Common myeloid progenitor, CD34-positive (primary cell): ENCODE measurements at regions not wholly inside any gene's neighbourhood (a gene's known extent, or its start where the extent isn't known, plus 50 kb on each side); places are given as distances from the start of the nearest gene placed in this dataset.

Experiments
- CTCF ChIA-PET: fragments of 350-600 bp; sonication (Branson Sonifier 250); formaldehyde crosslinking; loops from one replicate; lab custom pipeline; 2021; ENCODE audit warnings: antibody characterized with exemption; lab: Charles Lee
- POLR2A ChIA-PET: fragments of 350-600 bp; sonication (Branson Sonifier 250); formaldehyde crosslinking; loops from one replicate; lab custom pipeline; 2021; ENCODE audit warnings: antibody characterized with exemption; lab: Charles Lee
- DNase-seq, 3 donors: peaks; one replicate each; pipeline versions ENCODE4 v3.0.0 to v3.0.0-alpha.2; 2013
- H3K27ac ChIP-seq, 2 experiments: 1 replicate in 1 of 2; 2 replicates in 1 of 2; pipeline ENCODE4 v1.7.0; 2013; ENCODE audit warnings: inconsistent platforms in 2 of 2, low read length in 2 of 2, mild to moderate bottlenecking in 2 of 2, low read depth in 1 of 2, moderate library complexity in 1 of 2; ENCODE audit not compliant: severe bottlenecking in 2 of 2, insufficient read depth in 1 of 2, poor library complexity in 1 of 2
- H3K27me3 ChIP-seq, 5 experiments: replicated peaks in 2 of 5; 1 replicate in 3 of 5; 2 replicates in 2 of 5; pipeline versions ENCODE4 v1.6.1 to v1.7.0; 2013; ENCODE audit warnings: low read length in 4 of 5, mild to moderate bottlenecking in 2 of 5, moderate library complexity in 2 of 5, inconsistent platforms in 1 of 5; ENCODE audit not compliant: insufficient read depth in 5 of 5, control insufficient read depth in 4 of 5
- H3K36me3 ChIP-seq, 4 experiments: 1 replicate in 2 of 4; 2 replicates in 2 of 4; pipeline versions ENCODE4 v1.6.1 to v1.7.0; 2013; ENCODE audit warnings: low read length in 3 of 4, control low read depth in 1 of 4, mild to moderate bottlenecking in 1 of 4; ENCODE audit not compliant: control insufficient read depth in 4 of 4, insufficient read depth in 4 of 4
- H3K4me1 ChIP-seq, 4 experiments: 1 replicate in 3 of 4; 2 replicates in 1 of 4; pipeline versions ENCODE4 v1.6.1 to v1.7.1; 2013; ENCODE audit warnings: low read length in 3 of 4, mild to moderate bottlenecking in 3 of 4, control low read depth in 1 of 4, inconsistent platforms in 1 of 4, moderate library complexity in 1 of 4; ENCODE audit not compliant: control insufficient read depth in 4 of 4, insufficient read depth in 4 of 4; ENCODE audit errors: control extremely low read depth in 1 of 4
- H3K4me3 ChIP-seq, 7 experiments: 1 replicate in 4 of 7; 2 replicates in 3 of 7; pipeline versions ENCODE4 v1.5.1 to v1.7.0; 2013; ENCODE audit warnings: mild to moderate bottlenecking in 7 of 7, low read length in 6 of 7, moderate library complexity in 6 of 7, inconsistent platforms in 2 of 7, low read depth in 2 of 7, control low read depth in 1 of 7; ENCODE audit not compliant: insufficient read depth in 4 of 7, control insufficient read depth in 1 of 7; ENCODE audit errors: extremely low read depth in 1 of 7
- H3K9me3 ChIP-seq, 5 experiments: 1 replicate in 4 of 5; 2 replicates in 1 of 5; pipeline versions ENCODE4 v1.6.1 to v1.7.1; 2013; ENCODE audit warnings: low read length in 4 of 5, mild to moderate bottlenecking in 2 of 5, inconsistent platforms in 1 of 5, low read depth in 1 of 5, moderate library complexity in 1 of 5; ENCODE audit not compliant: control insufficient read depth in 4 of 5, insufficient read depth in 2 of 5; ENCODE audit errors: control extremely low read depth in 1 of 5
- WGBS: methylation state at CpG from one replicate; pipeline ENCODE4 v1.1.5; 2013; ENCODE audit not compliant: insufficient coverage; 5-methylcytosine and 5-hydroxymethylcytosine counted together

DNA sequence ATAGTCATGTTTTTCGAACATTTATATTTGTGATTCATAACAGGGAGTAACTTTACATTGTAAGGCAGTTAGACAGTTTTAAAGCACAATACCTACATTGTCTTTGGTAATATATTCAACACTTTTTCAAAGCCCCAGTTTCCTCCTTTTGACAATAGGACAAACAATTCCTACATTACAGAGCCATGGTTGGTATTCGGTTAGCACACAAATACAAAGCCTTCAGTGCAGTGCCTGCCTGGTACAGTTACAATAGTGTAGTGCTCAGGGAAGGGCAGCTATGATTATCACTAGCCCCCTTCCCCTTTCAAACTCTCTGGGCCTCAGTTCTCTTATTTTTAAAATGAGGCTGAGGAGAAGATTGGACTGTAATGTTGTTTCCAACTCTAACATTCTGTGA, 207.8 kb downstream of the TPBG start:
- Histone ChIP-seq H3K9me3 (peaks cover 0 to 11% (median 0%) of the 10 kb centered on the region in 5 experiments), H3K27ac (no peak overlapping the region), H3K4me1 (no peaks in the 10 kb centered on the region), H3K36me3 (no peaks in the 10 kb centered on the region), H3K4me3 (no peak overlapping the region), H3K27me3 (no peaks in the 10 kb centered on the region)
- POLR2A ChIA-PET: no interaction called here
- DNase-seq: no peak
- CTCF ChIA-PET: no interaction called here
- WGBS: 83% methylated on average over 1 of the region's 2 CpGs

DNA sequence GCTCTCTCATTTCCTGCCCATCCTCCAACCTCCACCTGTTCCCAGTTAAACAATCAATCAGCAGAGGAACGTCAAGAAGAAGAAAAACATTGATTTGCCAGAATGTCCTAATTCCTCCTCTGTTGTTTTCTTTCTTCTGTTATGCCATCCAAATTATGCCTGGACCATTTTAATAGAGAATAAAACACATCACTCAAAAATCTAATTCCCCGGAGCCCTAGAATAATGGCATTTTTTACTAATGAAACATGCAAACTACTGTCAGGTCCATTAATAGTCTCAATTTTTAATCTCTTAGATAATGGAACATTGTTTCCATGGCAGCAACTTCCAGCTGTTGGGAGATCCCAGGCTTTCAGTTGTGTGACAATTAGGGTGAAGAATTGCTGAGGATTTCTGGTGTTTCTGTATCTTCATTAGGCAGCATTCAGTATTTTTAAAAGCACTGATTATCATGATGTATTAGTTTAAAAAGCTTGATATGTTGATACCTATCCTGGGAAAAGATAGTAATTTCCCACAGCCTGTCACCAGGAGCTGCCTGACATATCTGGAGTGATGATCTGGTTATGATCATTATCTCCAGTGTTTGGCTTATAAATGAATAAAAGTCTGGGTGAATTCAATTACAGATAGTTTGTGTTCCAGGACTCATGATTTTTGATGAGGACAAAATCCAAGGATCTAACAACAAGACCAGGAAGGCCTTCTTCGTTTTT, 209.8 kb downstream of the TPBG start:
- no peak overlapping the region for H3K4me3 ChIP-seq
- peaks cover 0 to 19% (median 2%) of the 10 kb centered on the region in 5 experiments for H3K9me3 ChIP-seq
- DNase-seq: no peak
- H3K27ac ChIP-seq: no peak overlapping the region
- H3K4me1 ChIP-seq: no peaks in the 10 kb centered on the region
- H3K36me3 ChIP-seq: no peaks in the 10 kb centered on the region
- WGBS: 60% methylated on average over 2 of the region's 3 CpGs
- no peaks in the 10 kb centered on the region for H3K27me3 ChIP-seq
- ChIA-PET POLR2A (no interaction called here), CTCF (no interaction called here)

DNA sequence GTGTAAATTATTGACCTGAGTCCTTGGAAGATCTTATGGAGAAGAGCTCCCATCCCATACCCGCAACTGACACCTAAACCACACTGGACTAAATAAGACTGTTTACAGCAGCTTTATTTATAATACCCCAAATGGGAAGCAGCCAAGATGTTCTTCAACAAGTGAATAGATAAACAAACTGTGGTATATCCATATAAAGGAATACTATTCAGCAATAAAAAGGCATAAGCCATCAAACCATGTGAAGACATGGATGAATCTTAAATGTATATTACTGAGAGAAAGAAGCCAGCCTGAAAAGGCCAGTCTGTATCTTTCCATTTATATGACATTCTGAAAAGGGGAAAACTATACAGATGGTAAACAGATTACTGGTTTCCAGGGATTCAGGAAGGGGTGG, 212.7 kb downstream of the TPBG start:
- Histone ChIP-seq H3K27me3 (no peaks in the 10 kb centered on the region), H3K9me3 (peaks cover 0 to 19% (median 2%) of the 10 kb centered on the region in 5 experiments), H3K4me3 (no peak overlapping the region), H3K4me1 (no peaks in the 10 kb centered on the region), H3K27ac (no peak overlapping the region), H3K36me3 (no peaks in the 10 kb centered on the region)
- DNase-seq: no peak
- POLR2A ChIA-PET: no interaction called here
- CTCF ChIA-PET: no interaction called here
- WGBS: no CpG with 5 or more reads among the region's 1 CpG

DNA sequence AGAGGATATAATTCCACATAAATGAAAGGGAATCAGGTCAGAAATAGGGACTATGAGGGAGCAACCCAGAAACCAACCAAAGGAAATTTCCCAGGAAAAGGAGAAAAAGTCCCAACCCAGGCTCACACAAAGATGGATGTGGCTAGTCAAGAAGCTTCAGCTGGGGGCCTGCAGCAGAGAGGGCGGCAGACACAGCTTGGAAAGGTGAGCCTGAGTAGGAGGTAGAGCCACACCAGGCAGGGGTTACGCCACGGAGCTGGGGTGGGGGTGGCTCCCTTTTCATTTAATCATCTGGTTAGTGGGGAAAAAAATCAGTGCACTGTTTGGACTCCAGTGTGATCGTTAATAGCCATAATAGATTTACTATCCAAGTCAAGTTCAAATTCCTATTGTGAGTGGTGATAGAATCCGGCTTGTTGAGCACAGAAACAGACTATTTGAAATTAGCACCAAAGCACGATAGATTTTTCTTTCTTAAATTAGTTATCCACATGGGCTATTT, 220.6 kb downstream of the TPBG start:
- H3K4me1 ChIP-seq: no peaks in the 10 kb centered on the region
- no peaks in the 10 kb centered on the region for H3K9me3 ChIP-seq
- no peak overlapping the region for H3K27ac ChIP-seq
- POLR2A ChIA-PET: no interaction called here
- no peaks in the 10 kb centered on the region for H3K27me3 ChIP-seq
- no peaks in the 10 kb centered on the region for H3K36me3 ChIP-seq
- CTCF ChIA-PET: no interaction called here
- WGBS: 71% methylated on average over 1 of the region's 6 CpGs
- no peak overlapping the region for H3K4me3 ChIP-seq
- no peak for DNase-seq

DNA sequence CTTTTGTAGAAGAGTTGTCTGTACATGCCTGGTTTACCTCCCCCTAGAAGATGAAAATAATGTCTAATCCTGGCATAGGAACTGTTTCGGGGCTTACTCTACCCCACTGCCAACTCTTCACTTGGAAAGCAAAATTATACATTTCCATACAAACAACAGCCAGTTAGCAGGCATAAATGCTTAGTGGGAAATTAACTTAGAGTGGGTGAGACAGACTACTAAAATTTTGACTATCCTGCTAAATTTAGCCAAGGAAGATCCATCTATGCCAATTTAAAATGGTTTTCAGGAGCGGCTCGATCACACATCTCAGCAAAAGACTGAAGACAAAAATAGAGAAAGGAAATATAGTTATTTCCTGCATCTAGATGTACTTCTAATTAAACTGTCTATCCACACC, 221.2 kb downstream of the TPBG start:
- POLR2A ChIA-PET: no interaction called here
- no peak overlapping the region for H3K4me3 ChIP-seq
- H3K9me3 ChIP-seq: no peaks in the 10 kb centered on the region

DNA sequence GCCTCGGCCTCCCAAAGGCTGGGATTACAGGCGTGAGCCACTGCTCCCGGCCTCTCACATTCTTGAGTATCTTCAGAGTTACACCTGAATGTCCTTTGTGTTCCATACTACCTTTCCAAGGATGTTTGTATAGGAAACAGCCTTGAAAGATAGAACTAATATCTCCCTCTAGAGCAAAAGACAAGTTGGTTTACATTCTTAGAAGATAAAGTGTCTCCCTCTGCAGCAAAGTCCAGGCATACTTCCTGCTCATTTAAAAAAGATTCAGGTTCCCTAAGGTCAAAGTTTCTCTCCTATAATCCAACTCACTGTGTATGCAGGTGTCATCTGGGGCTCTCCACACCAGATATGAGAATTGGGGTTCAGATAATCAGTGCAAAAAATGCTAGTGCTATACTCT, 224.4 kb downstream of the TPBG start:
- H3K9me3 ChIP-seq: no peaks in the 10 kb centered on the region
- H3K27me3 ChIP-seq: no peaks in the 10 kb centered on the region
- CTCF ChIA-PET: no interaction called here
- H3K4me3 ChIP-seq: no peak overlapping the region
- H3K36me3 ChIP-seq: no peaks in the 10 kb centered on the region
- no peak for DNase-seq
- WGBS: 86% methylated on average over 2 of the region's 3 CpGs
- no peak overlapping the region for H3K27ac ChIP-seq
- H3K4me1 ChIP-seq: no peaks in the 10 kb centered on the region
- POLR2A ChIA-PET: no interaction called here

More for the DNA sequence above, 221.2 kb downstream of the TPBG start:
- no peaks in the 10 kb centered on the region for H3K4me1 ChIP-seq
- no peaks in the 10 kb centered on the region for H3K36me3 ChIP-seq
- no peak overlapping the region for H3K27ac ChIP-seq
- no peak for DNase-seq
- 90% methylated on average over 2 of the region's 3 CpGs for WGBS
- H3K27me3 ChIP-seq: no peaks in the 10 kb centered on the region
- CTCF ChIA-PET: no interaction called here

DNA sequence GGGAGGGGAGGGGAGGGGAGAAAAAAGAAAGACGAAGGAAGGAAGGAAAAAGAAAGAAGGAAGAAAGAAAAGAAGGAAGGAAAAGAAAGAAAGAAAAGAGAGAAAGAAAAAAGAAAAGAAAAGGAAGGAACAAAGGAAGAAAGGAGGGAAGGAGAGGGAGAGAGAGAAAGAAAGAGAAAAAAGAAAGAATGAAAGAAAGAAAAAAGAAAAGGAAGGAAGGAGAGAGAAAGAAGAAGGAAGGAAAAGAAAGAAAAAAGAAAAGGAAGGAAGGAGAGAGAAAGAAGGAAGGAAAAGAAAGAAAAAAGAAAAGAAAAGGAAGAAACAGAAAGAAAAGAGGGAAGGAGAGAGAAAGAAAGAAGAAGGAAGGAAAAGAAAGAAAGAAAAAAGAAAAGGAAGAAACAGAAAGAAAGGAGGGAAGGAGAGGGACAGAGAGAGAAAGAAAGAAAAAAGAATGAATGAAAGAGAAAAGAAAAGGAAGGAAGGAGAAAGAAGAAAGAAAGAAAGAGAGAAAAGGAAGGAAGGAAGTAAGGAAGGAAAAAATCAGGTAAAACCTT, 225.3 kb downstream of the TPBG start:
- CTCF ChIA-PET: no interaction called here
- Histone ChIP-seq H3K4me3 (no peak overlapping the region), H3K4me1 (no peaks in the 10 kb centered on the region), H3K9me3 (no peaks in the 10 kb centered on the region), H3K36me3 (no peaks in the 10 kb centered on the region), H3K27me3 (no peaks in the 10 kb centered on the region), H3K27ac (no peak overlapping the region)
- 75% methylated on average over 1 of the region's 1 CpG for WGBS
- no peak for DNase-seq
- POLR2A ChIA-PET: no interaction called here
